HepG2 (cell line): ENCODE measurements at regions not wholly inside any gene's neighbourhood (a gene's known extent, or its start where the extent isn't known, plus 50 kb on each side); places are given as distances from the start of the nearest gene placed in this dataset.

Experiments
- ATAC-seq: fragments of 200-7000 bp; cut with Tn5 transposase; 3 replicates; pipeline ENCODE4 v1.9.1; 2020; ENCODE audit warnings: mild to moderate bottlenecking, moderate library complexity
- BruUV-seq: library from RNA; stranded (reverse); fragments of 400-500 nt; replicated peaks from 2 replicates; lab custom pipeline; 2021; lab: Mats Ljungman, UMichigan
- CTCF ChIA-PET: fragments of 300-600 bp; formaldehyde crosslinking; extraction: SDS; loops from one replicate; lab custom pipeline; 2021; ENCODE audit warnings: low total read pairs, inconsistent platforms, low intra/inter-chr PET ratio; lab: Yijun Ruan, JAX
- POLR2A ChIA-PET: fragments of 350-600 bp; sonication (Branson Sonifier 250); formaldehyde crosslinking; loops from one replicate; lab custom pipeline; 2020; ENCODE audit warnings: antibody characterized with exemption, inconsistent platforms; lab: Yijun Ruan, JAX
- DNase-seq: peaks from one replicate; pipeline ENCODE4 v3.0.0-alpha.2; 2015; ENCODE audit warnings: low spot score
- FAIRE-seq: peaks from 3 replicates; lab custom pipeline; 2011; peaks lifted over from hg19 to GRCh38; lab: Jason Lieb, UNC
- H2AFZ ChIP-seq: one replicate; pipeline ENCODE4 v1.6.1; 2011; ENCODE audit warnings: low read length, inconsistent platforms
- H3K27ac ChIP-seq: fragments of 300-600 bp; 3 replicates; pipeline ENCODE4 v1.8.0; 2011; ENCODE audit warnings: mixed run types, mild to moderate bottlenecking, mixed read lengths, low read length, inconsistent platforms; ENCODE audit not compliant: insufficient read depth; ENCODE audit errors: extremely low read length
- H3K27me3 ChIP-seq, 2 experiments: fragments of 200-600 bp in 1 of 2; 2 replicates in 1 of 2; 3 replicates in 1 of 2; pipeline versions ENCODE4 v1.6.0 to v1.8.0; 2011; ENCODE audit warnings: low read length in 2 of 2, mild to moderate bottlenecking in 2 of 2, moderate library complexity in 2 of 2, inconsistent platforms in 1 of 2; ENCODE audit not compliant: insufficient read depth in 2 of 2, control insufficient read depth in 1 of 2
- H3K36me3 ChIP-seq, 2 experiments: fragments of 200-600 bp in 1 of 2; replicated peaks in 1 of 2; 2 replicates in 1 of 2; 3 replicates in 1 of 2; pipeline versions ENCODE4 v1.5.1 to v1.8.0; 2011; ENCODE audit warnings: low read length in 2 of 2, inconsistent platforms in 1 of 2; ENCODE audit not compliant: insufficient read depth in 2 of 2, control insufficient read depth in 1 of 2
- H3K4me1 ChIP-seq: 2 replicates; pipeline ENCODE4 v1.5.1; 2012; ENCODE audit warnings: low read length, inconsistent platforms; ENCODE audit not compliant: insufficient read depth
- H3K4me2 ChIP-seq: 2 replicates; pipeline ENCODE4 v1.6.0; 2011; ENCODE audit warnings: low read depth, low read length, inconsistent platforms
- H3K4me3 ChIP-seq, 3 experiments: fragments of 200-600 bp in 1 of 3; sonication (generic), shearing (Covaris generic) in 1 of 3; replicated peaks in 1 of 3; 2 replicates each; pipeline ENCODE4 v1.5.1; 2011 to 2016; ENCODE audit warnings: low read length in 3 of 3, inconsistent platforms in 2 of 3, low read depth in 2 of 3, mild to moderate bottlenecking in 2 of 3, control low read depth in 1 of 3, mixed read lengths in 1 of 3; ENCODE audit not compliant: insufficient read depth in 1 of 3
- H3K79me2 ChIP-seq: one replicate; pipeline ENCODE4 v1.6.1; 2011; ENCODE audit warnings: low read length, inconsistent platforms; ENCODE audit not compliant: insufficient read depth
- H3K9ac ChIP-seq: 2 replicates; pipeline ENCODE4 v1.6.0; 2011; ENCODE audit warnings: mild to moderate bottlenecking, low read depth, low read length, inconsistent platforms; ENCODE audit not compliant: insufficient read depth
- H3K9me3 ChIP-seq: 2 replicates; pipeline ENCODE4 v1.5.1; 2012; ENCODE audit warnings: mild to moderate bottlenecking, low read length
- H4K20me1 ChIP-seq: 2 replicates; pipeline ENCODE4 v1.6.0; 2011; ENCODE audit warnings: inconsistent platforms, mild to moderate bottlenecking, low read length, moderate library complexity; ENCODE audit not compliant: insufficient read depth
- ISX ChIP-seq: sonication (generic); formaldehyde crosslinking; conservative IDR thresholded peaks from 2 replicates; pipeline ENCODE4 v1.5.0; 2020; ENCODE audit warnings: missing genetic modification reagents
- RFXANK ChIP-seq: IDR thresholded peaks from 2 replicates; pipeline ENCODE4 v1.6.1; 2016
- SKI ChIP-seq: fragments of 450-650 bp; IDR thresholded peaks from one replicate; pipeline ENCODE4 v1.6.1; 2018; ENCODE audit warnings: mild to moderate bottlenecking; ENCODE audit not compliant: partially characterized antibody
- ZNF292 ChIP-seq: sonication (generic); formaldehyde crosslinking; IDR thresholded peaks from 2 replicates; pipeline ENCODE4 v1.8.1; 2022; ENCODE audit warnings: mild to moderate bottlenecking, low read depth, missing genetic modification reagents, borderline replicate concordance
- WGBS: methylation state at CpG from one replicate; pipeline ENCODE4 v1.1.6; 2017; ENCODE audit warnings: low lambda C conversion rate; 5-methylcytosine and 5-hydroxymethylcytosine counted together
- in situ Hi-C: cut with HindIII; loops from 2 replicates; pipeline ENCODE4 v1.10.0; 2017; ENCODE audit warnings: low pct_unique_long_range_greater_than_20kb; ENCODE audit not compliant: extremely low pct_ligation_motif_present
- intact Hi-C: fragments of 100-400 bp; cut with micrococcal nuclease; formaldehyde crosslinking; loops from one replicate; pipeline ENCODE4 v1.10.0; 2022; ENCODE audit not compliant: unreplicated experiment

GRCh38 chr20:34171640-34172039, 59.6 kb upstream of the EIF2S2 start:
- H3K79me2 ChIP-seq = no peaks in the 10 kb centered on the region
- intact Hi-C loops = no loop called here
- DNase-seq (no peak), FAIRE-seq (no peak), ATAC-seq (no peak)
- H3K4me1 ChIP-seq = 0 out of 2 replicates have a peak, but pooled peaks cover 14% of the 10 kb centered on the region
- POLR2A ChIA-PET = no interaction called here
- CTCF ChIA-PET = no interaction called here
- H4K20me1 ChIP-seq = no peaks in the 10 kb centered on the region
- peaks cover 0 to 20% of the 10 kb centered on the region in 2 experiments; a peak in 4 of 5 replicates for H3K27me3 ChIP-seq
- in situ Hi-C loops = no loop called here
- H3K9ac ChIP-seq = no peak overlapping the region
- no peaks in the 10 kb centered on the region for H3K36me3 ChIP-seq
- BruUV-seq = no TSS peak
- no peak overlapping the region for H3K4me3 ChIP-seq
- no peak overlapping the region for H2AFZ ChIP-seq
- TF ChIP-seq SKI (no peak), RFXANK (CRISPR knock-in tag) (no peak), ZNF292 (no peak)
- no peak overlapping the region for H3K4me2 ChIP-seq
- no peaks in the 10 kb centered on the region for H3K9me3 ChIP-seq
- 36% methylated on average over 4 of the region's 4 CpGs for WGBS
- no peak overlapping the region for H3K27ac ChIP-seq

GRCh38 chr20:34172926-34173325, 60.9 kb upstream of the EIF2S2 start:
- Histone ChIP-seq H3K79me2 (no peaks in the 10 kb centered on the region), H3K36me3 (no peaks in the 10 kb centered on the region), H3K4me3 (no peak overlapping the region), H2AFZ (no peak overlapping the region), H3K27ac (no peak overlapping the region), H3K27me3 (peaks cover 2 to 21% of the 10 kb centered on the region in 2 experiments; a peak in 4 of 5 replicates), H3K4me2 (no peak overlapping the region), H3K9me3 (no peaks in the 10 kb centered on the region), H3K4me1 (0 out of 2 replicates have a peak, but pooled peaks cover 14% of the 10 kb centered on the region), H4K20me1 (no peaks in the 10 kb centered on the region), H3K9ac (no peak overlapping the region)
- CTCF ChIA-PET = interaction anchor here (0.7 kb wide), 1 partner anchor 1969 kb away, joined by 3 read pairs; no protein-coding TSS in a partner anchor
- WGBS = 47% methylated on average over 2 of the region's 2 CpGs
- DNase-seq (no peak), ATAC-seq (no peak), FAIRE-seq (no peak)
- BruUV-seq = no TSS peak
- no peak for TF ChIP-seq ISX (CRISPR knock-in tag)
- intact Hi-C loops = no loop called here
- POLR2A ChIA-PET = no interaction called here
- in situ Hi-C loops = no loop called here
